A549 (cell line): ENCODE measurements at regions not wholly inside any gene's neighbourhood (a gene's known extent, or its start where the extent isn't known, plus 50 kb on each side); places are given as distances from the start of the nearest gene placed in this dataset.
A peak's percentile ranks its signal among the peaks of the same experiment; 100 is the strongest.

Experiments
- ATAC-seq, 2 experiments: fragments of 200-7000 bp in 1 of 2; fragments of >200 bp in 1 of 2; cut with Nextera tagmentation in 1 of 2; cut with Tn5 transposase in 1 of 2; 3 replicates each; pipeline versions ENCODE4 v1.8.0 to v1.9.1; 2018 to 2020; ENCODE audit warnings: mild to moderate bottlenecking in 1 of 2, moderate library complexity in 1 of 2
- CTCF ChIA-PET: fragments of 300-600 bp; sonication (Branson Sonifier 250); formaldehyde crosslinking; extraction: SDS; loops from one replicate; lab custom pipeline; 2021; ENCODE audit warnings: antibody characterized with exemption, inconsistent platforms; lab: Yijun Ruan, JAX
- POLR2A ChIA-PET: fragments of 350-600 bp; formaldehyde crosslinking; extraction: SDS; loops from one replicate; lab custom pipeline; 2021; ENCODE audit warnings: antibody characterized with exemption, inconsistent platforms; lab: Yijun Ruan, JAX
- DNase-seq, 2 experiments: peaks; one replicate each; pipeline versions ENCODE4 v3.0.0 to v3.0.0-alpha.2; 2011 to 2016; ENCODE audit warnings: low read depth in 1 of 2, low spot score in 1 of 2
- FAIRE-seq: peaks from 2 replicates; lab custom pipeline; 2011; peaks lifted over from hg19 to GRCh38; lab: Jason Lieb, UNC
- H3K27ac ChIP-seq, 2 experiments: fragments of >200 bp; sonication (Bioruptor Twin); formaldehyde crosslinking; 3 replicates each; pipeline ENCODE4 v1.5.1; 2016 to 2017
- H3K4me1 ChIP-seq: fragments of >200 bp; sonication (Bioruptor Twin); formaldehyde crosslinking; 3 replicates; pipeline ENCODE4 v1.6.1; 2016
- H3K4me2 ChIP-seq: fragments of >200 bp; sonication (Bioruptor Twin); formaldehyde crosslinking; 3 replicates; pipeline ENCODE4 v1.6.1; 2016
- H3K4me3 ChIP-seq: fragments of >200 bp; sonication (Bioruptor Twin); formaldehyde crosslinking; 3 replicates; pipeline ENCODE4 v1.5.1; 2016
- H3K9me3 ChIP-seq: fragments of >200 bp; sonication (Bioruptor Twin); formaldehyde crosslinking; 3 replicates; pipeline ENCODE4 v1.6.1; 2016
- CBX2 ChIP-seq: fragments of 200-600 bp; sonication (generic); IDR thresholded peaks from 2 replicates; pipeline ENCODE4 v1.6.1; 2016; ENCODE audit warnings: low read depth, mild to moderate bottlenecking, borderline replicate concordance
- CBX8 ChIP-seq: fragments of 200-600 bp; sonication (generic); IDR thresholded peaks from 2 replicates; pipeline ENCODE4 v1.6.1; 2016
- CHD2 ChIP-seq: fragments of 150-350 bp; IDR thresholded peaks from 2 replicates; pipeline ENCODE4 v1.6.1; 2014; ENCODE audit warnings: low read length; ENCODE audit not compliant: partially characterized antibody
- CTCF ChIP-seq: fragments of >200 bp; sonication (Bioruptor Twin); formaldehyde crosslinking; IDR thresholded peaks from 3 replicates; pipeline ENCODE4 v1.5.1; 2016
- EHMT2 ChIP-seq: fragments of 200-600 bp; sonication (generic); IDR thresholded peaks from 2 replicates; pipeline ENCODE4 v1.6.1; 2016; ENCODE audit warnings: antibody characterized with exemption, low read depth, mild to moderate bottlenecking, moderate library complexity
- ELK1 ChIP-seq: fragments of 150-350 bp; IDR thresholded peaks from 2 replicates; pipeline ENCODE4 v1.6.1; 2014; ENCODE audit warnings: low read depth, mild to moderate bottlenecking, low read length
- GATA3 ChIP-seq: IDR thresholded peaks from 2 replicates; pipeline ENCODE4 v1.6.1; 2012; ENCODE audit warnings: borderline replicate concordance
- HEYL ChIP-seq: fragments of 250-450 bp; sonication (Bioruptor Pico); IDR thresholded peaks from 2 replicates; pipeline ENCODE4 v1.8.0; 2021; ENCODE audit warnings: mild to moderate bottlenecking, moderate library complexity
- HOXB13 ChIP-seq: fragments of 250-450 bp; sonication (Bioruptor Pico); IDR thresholded peaks from 2 replicates; pipeline ENCODE4 v1.5.0; 2020; ENCODE audit warnings: low read depth, mild to moderate bottlenecking, moderate library complexity
- HOXB5 ChIP-seq: fragments of 250-450 bp; sonication (Bioruptor Pico); IDR thresholded peaks from 2 replicates; pipeline ENCODE4 v1.5.0; 2020; ENCODE audit warnings: mild to moderate bottlenecking, moderate library complexity
- JUNB ChIP-seq: fragments of >200 bp; sonication (Bioruptor Twin); formaldehyde crosslinking; IDR thresholded peaks from 2 replicates; pipeline ENCODE4 v1.6.1; 2016
- PHF8 ChIP-seq: fragments of 200-600 bp; sonication (generic); IDR thresholded peaks from 2 replicates; pipeline ENCODE4 v1.6.1; 2016; ENCODE audit warnings: low read depth, mild to moderate bottlenecking, antibody characterized with exemption, moderate library complexity, borderline replicate concordance
- POLR2A ChIP-seq: IDR thresholded peaks from 2 replicates; pipeline ENCODE4 v1.6.1; 2012; ENCODE audit warnings: mild to moderate bottlenecking, low read length
- POLR2AphosphoS2 ChIP-seq: conservative IDR thresholded peaks from 2 replicates; pipeline ENCODE4 v1.6.1; 2012; ENCODE audit warnings: low read length, improper control_type of control experiment, inconsistent platforms
- RARB ChIP-seq: fragments of 250-450 bp; sonication (Bioruptor Pico); IDR thresholded peaks from 2 replicates; pipeline ENCODE4 v1.8.0; 2021; ENCODE audit warnings: mild to moderate bottlenecking, moderate library complexity
- RCOR1 ChIP-seq: fragments of 150-350 bp; IDR thresholded peaks from 2 replicates; pipeline ENCODE4 v1.6.1; 2014; ENCODE audit warnings: antibody characterized with exemption, low read length, low read depth
- RNF2 ChIP-seq: fragments of 200-600 bp; sonication (generic); IDR thresholded peaks from 2 replicates; pipeline ENCODE4 v1.6.1; 2016; ENCODE audit warnings: low read depth, mild to moderate bottlenecking, antibody characterized with exemption, moderate library complexity, borderline replicate concordance
- SMC3 ChIP-seq: fragments of >200 bp; sonication (Bioruptor Twin); formaldehyde crosslinking; IDR thresholded peaks from 3 replicates; pipeline ENCODE4 v1.6.1; 2018; ENCODE audit warnings: inconsistent platforms
- TP53 ChIP-seq: fragments of 250-450 bp; sonication (Bioruptor Pico); IDR thresholded peaks from 2 replicates; pipeline ENCODE4 v1.5.0; 2021; ENCODE audit warnings: mild to moderate bottlenecking, moderate library complexity
- USF2 ChIP-seq: fragments of 450-650 bp; IDR thresholded peaks from 2 replicates; pipeline ENCODE4 v1.6.1; 2014; ENCODE audit warnings: antibody characterized with exemption
- ZC3H11A ChIP-seq: fragments of 450-650 bp; IDR thresholded peaks from 2 replicates; pipeline ENCODE4 v1.6.1; 2014; ENCODE audit warnings: antibody characterized with exemption, mild to moderate bottlenecking
- WGBS: methylation state at CpG from one replicate; pipeline ENCODE4 v1.1.6; 2017; ENCODE audit errors: missing lambda C conversion rate; 5-methylcytosine and 5-hydroxymethylcytosine counted together
- TF ChIP-seq, protein P1 (sequence below): fragments of 250-450 bp; sonication (Bioruptor Pico); IDR thresholded peaks from 2 replicates; pipeline ENCODE4 v1.5.0; 2020; ENCODE audit warnings: low read depth, mild to moderate bottlenecking, moderate library complexity

DNA sequence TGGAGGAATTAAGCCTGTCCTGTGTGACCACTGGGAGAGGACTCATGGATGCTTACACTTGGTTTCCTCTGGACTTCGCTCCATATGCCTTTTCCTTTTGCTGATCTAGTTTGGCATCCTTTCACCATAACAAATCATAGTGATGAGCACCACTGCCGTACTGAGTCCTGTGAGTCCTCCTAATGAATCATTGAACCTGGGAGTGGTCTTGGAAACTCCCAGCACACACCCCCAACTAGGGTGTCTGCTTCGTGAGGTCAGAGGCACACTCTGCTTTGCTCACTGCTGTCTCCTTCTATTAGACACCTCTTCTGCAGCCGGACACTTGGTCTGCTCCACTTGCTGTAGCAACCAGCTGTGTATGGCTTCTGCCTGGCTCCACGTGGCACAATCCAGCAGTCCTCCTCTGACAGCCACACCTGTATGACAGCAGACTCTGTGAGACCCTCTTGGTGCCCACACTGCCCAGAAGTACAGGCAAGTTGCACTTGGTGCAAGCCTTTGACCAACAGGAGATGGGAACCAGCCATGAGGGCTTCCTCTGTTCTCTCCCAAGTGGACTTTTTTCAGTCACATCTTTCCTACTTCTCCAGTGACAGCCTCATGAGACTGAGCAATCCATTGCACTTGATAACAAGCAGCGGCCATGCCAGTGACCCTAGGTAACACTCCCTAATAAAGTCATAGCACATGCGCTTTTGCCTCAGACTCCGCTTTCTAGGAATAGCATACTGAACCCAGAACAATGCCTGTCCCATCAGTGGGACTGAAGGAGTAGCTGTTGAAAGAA lies 65.0 kb upstream of the HMGXB4 start:
- no peak; a peak in 1 of 6 replicates for ATAC-seq
- H3K9me3 ChIP-seq: peaks cover 13% of the 10 kb centered on the region; the same call in 2 of the 3 replicates
- peak in 1 of 2 experiments; percentile 3 for DNase-seq
- FAIRE-seq: no peak
- TF ChIP-seq CHD2 (no peak), CBX2 (no peak), POLR2A (no peak), CBX8 (no peak), EHMT2 (no peak), RNF2 (no peak), USF2 (no peak), HOXB5 (CRISPR knock-in tag) (no peak), JUNB (no peak), RARB (CRISPR knock-in tag) (no peak)
- TF ChIP-seq, protein P1, sequence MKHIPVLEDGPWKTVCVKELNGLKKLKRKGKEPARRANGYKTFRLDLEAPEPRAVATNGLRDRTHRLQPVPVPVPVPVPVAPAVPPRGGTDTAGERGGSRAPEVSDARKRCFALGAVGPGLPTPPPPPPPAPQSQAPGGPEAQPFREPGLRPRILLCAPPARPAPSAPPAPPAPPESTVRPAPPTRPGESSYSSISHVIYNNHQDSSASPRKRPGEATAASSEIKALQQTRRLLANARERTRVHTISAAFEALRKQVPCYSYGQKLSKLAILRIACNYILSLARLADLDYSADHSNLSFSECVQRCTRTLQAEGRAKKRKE (CRISPR knock-in tag): no peak
- TF ChIP-seq, all 56 proteins: peak for 0
- WGBS: 63% methylated on average over 8 of the region's 8 CpGs
- CTCF ChIA-PET: interaction anchor here (1.0 kb wide), 1 partner anchor 39 kb away, joined by 3 read pairs; no protein-coding TSS in a partner anchor
- POLR2A ChIA-PET: no interaction called here
- H3K4me3 ChIP-seq: no peak overlapping the region
- no peak overlapping the region for H3K4me2 ChIP-seq
- no peak overlapping the region for H3K27ac ChIP-seq
- no peaks in the 10 kb centered on the region for H3K4me1 ChIP-seq

DNA sequence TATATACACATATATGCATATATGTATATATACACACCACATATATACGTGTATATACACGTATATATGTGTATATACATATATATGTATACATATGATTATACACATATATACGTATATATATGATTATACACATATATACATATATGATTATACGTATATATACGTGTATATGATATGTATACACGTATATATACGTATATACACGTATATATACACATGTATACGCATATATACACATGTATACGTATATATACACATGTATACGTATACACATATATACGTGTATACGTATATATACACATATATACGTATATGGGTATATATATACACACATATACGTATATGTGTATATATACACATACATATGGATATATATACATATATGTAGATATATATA lies 62.1 kb upstream of the HMGXB4 start:
- WGBS: 49% methylated on average over 15 of the region's 15 CpGs
- H3K9me3 ChIP-seq: 0 out of 3 replicates have a peak, but pooled peaks cover 2% of the 10 kb centered on the region
- no peaks in the 10 kb centered on the region for H3K4me1 ChIP-seq
- ATAC-seq: no peak
- TF ChIP-seq PHF8 (no peak), HOXB13 (CRISPR knock-in tag) (no peak), HEYL (CRISPR knock-in tag) (no peak), TP53 (CRISPR knock-in tag) (no peak), RCOR1 (no peak), ELK1 (no peak), SMC3 (no peak), EHMT2 (no peak), ZC3H11A (no peak), GATA3 (no peak), JUNB (no peak), CTCF (no peak), POLR2AphosphoS2 (no peak), CBX8 (no peak)
- TF ChIP-seq, all 56 proteins: peak for 0
- ChIA-PET POLR2A (no interaction called here), CTCF (no interaction called here)
- FAIRE-seq (no peak), DNase-seq (no peak)
- no peak overlapping the region for H3K4me3 ChIP-seq
- no peak overlapping the region for H3K4me2 ChIP-seq
- H3K27ac ChIP-seq: no peak overlapping the region
